ENCODE measurements at regions not wholly inside any gene's neighbourhood (a gene's known extent, or its start where the extent isn't known, plus 50 kb on each side); places are given as distances from the start of the nearest gene placed in this dataset.

GRCh38 chr7:119472408-119473038 is 800.5 kb upstream of the KCND2 start:
- no peaks in the 10 kb centered on the region for H3K27me3 Mint-ChIP-seq (ENCODE audit: insufficient read depth)
- no peak for TF ChIP-seq CTCF (conservative IDR thresholded peaks at IDR 0.05)
- no peak overlapping the region for H3K27ac Mint-ChIP-seq
- Histone ChIP-seq H3K27me3 (ENCODE audit: control insufficient read depth, insufficient read depth, low read length, poor library complexity, severe bottlenecking) (no peaks in the 10 kb centered on the region), H3K9ac (ENCODE audit: extremely low read depth, low read length, poor library complexity, severe bottlenecking) (no peak overlapping the region), H3K4me3 (ENCODE audit: low read length) (no peak overlapping the region), H3K36me3 (ENCODE audit: control insufficient read depth, insufficient read depth, low read length) (no peaks in the 10 kb centered on the region), H3K27ac (ENCODE audit: low read depth, low read length) (no peak overlapping the region), H3K4me1 (ENCODE audit: control insufficient read depth, insufficient read depth, low read length) (no peaks in the 10 kb centered on the region), H3K9me3 (ENCODE audit: control insufficient read depth, low read length) (no peaks in the 10 kb centered on the region)
- peaks cover under 1% of the 10 kb centered on the region for H3K4me1 Mint-ChIP-seq
- WGBS, 2 experiments (ENCODE audit: insufficient coverage in 1 of 2, insufficient read length in 1 of 2) = 62 to 68% methylated on average over 6 to 7 of the region's 7 CpGs
- peak; percentile 58 for DNase-seq
- H3K9me3 Mint-ChIP-seq = no peaks in the 10 kb centered on the region
- no peaks in the 10 kb centered on the region for H3K36me3 Mint-ChIP-seq (ENCODE audit: low read depth)
- H3K4me3 Mint-ChIP-seq = no peak overlapping the region

DNA sequence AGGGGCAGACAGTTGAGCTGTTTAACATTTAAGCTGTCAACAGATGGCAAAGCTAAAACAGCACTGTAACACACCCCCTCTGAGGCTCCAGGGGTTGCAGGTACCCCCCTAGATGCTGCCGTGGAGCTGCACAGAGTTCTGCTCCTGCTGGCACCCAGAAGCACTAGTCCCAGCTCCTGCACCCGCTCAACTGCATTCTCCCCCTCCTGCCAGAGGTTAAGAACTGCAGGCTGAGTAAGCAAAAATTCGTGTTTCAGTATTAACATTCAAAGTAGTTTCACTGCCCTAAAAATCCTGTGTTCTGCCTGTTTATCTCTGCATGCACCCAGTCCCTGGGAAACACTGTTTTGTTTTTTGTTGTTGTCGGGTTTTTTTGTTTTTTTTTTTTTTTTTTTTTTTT is 790.8 kb upstream of the KCND2 start:
- H3K27ac ChIP-seq (ENCODE audit: low read depth, low read length) = no peak overlapping the region
- H3K4me3 ChIP-seq (ENCODE audit: low read length) = no peak overlapping the region
- TF ChIP-seq CTCF (conservative IDR thresholded peaks at IDR 0.05) = peak; percentile 78
- Mint-ChIP-seq H3K4me1 (peaks cover 24% of the 10 kb centered on the region), H3K4me3 (no peak overlapping the region), H3K9me3 (peaks cover 6% of the 10 kb centered on the region), H3K27ac (no peak overlapping the region), H3K27me3 (ENCODE audit: insufficient read depth) (no peaks in the 10 kb centered on the region), H3K36me3 (ENCODE audit: low read depth) (no peaks in the 10 kb centered on the region)
- peaks cover 5% of the 10 kb centered on the region for H3K9me3 ChIP-seq (ENCODE audit: control insufficient read depth, low read length)
- WGBS, 2 experiments (ENCODE audit: insufficient coverage in 1 of 2, insufficient read length in 1 of 2) = 35 to 55% methylated on average over 2 to 3 of the region's 4 CpGs
- DNase-seq = peak; percentile 85
- no peaks in the 10 kb centered on the region for H3K27me3 ChIP-seq (ENCODE audit: control insufficient read depth, insufficient read depth, low read length, poor library complexity, severe bottlenecking)
- H3K36me3 ChIP-seq (ENCODE audit: control insufficient read depth, insufficient read depth, low read length) = no peaks in the 10 kb centered on the region
- peaks cover 4% of the 10 kb centered on the region for H3K4me1 ChIP-seq (ENCODE audit: control insufficient read depth, insufficient read depth, low read length)
- H3K9ac ChIP-seq (ENCODE audit: extremely low read depth, low read length, poor library complexity, severe bottlenecking) = no peak overlapping the region

- H3K27me3 ChIP-seq (ENCODE audit: control insufficient read depth, insufficient read depth, low read length, poor library complexity, severe bottlenecking) = no peaks in the 10 kb centered on the region
- no peak overlapping the region for H3K9ac ChIP-seq (ENCODE audit: extremely low read depth, low read length, poor library complexity, severe bottlenecking)
- H3K27me3 Mint-ChIP-seq (ENCODE audit: insufficient read depth) = no peaks in the 10 kb centered on the region
- H3K9me3 ChIP-seq (ENCODE audit: control insufficient read depth, low read length) = peaks cover 5% of the 10 kb centered on the region
- peaks cover 22% of the 10 kb centered on the region for H3K4me1 Mint-ChIP-seq
- WGBS, 2 experiments (ENCODE audit: insufficient coverage in 1 of 2, insufficient read length in 1 of 2) = 57 to 89% methylated on average over 1 to 2 of the region's 2 CpGs
- H3K27ac ChIP-seq (ENCODE audit: low read depth, low read length) = no peak overlapping the region
- H3K36me3 ChIP-seq (ENCODE audit: control insufficient read depth, insufficient read depth, low read length) = no peaks in the 10 kb centered on the region
- H3K36me3 Mint-ChIP-seq (ENCODE audit: low read depth) = no peaks in the 10 kb centered on the region
- TF ChIP-seq CTCF (conservative IDR thresholded peaks at IDR 0.05) = no peak
- H3K4me3 Mint-ChIP-seq = no peak overlapping the region
- no peak overlapping the region for H3K4me3 ChIP-seq (ENCODE audit: low read length)
- peak overlapping the region; percentile 23 for H3K27ac Mint-ChIP-seq
- H3K4me1 ChIP-seq (ENCODE audit: control insufficient read depth, insufficient read depth, low read length) = peaks cover 4% of the 10 kb centered on the region
- no peak for DNase-seq
- H3K9me3 Mint-ChIP-seq = peaks cover 6% of the 10 kb centered on the region
Measured at GRCh38 chr7:119482671-119483070, 790.3 kb upstream of the KCND2 start.

Data from endodermal cell (in vitro differentiated cells).